HEK293 (cell line): ENCODE measurements at regions not wholly inside any gene's neighbourhood (a gene's known extent, or its start where the extent isn't known, plus 50 kb on each side); places are given as distances from the start of the nearest gene placed in this dataset.

Experiments used
- CTCF ChIA-PET: fragments of 350-600 bp; formaldehyde crosslinking; extraction: SDS; loops from one replicate; lab custom pipeline; 2021; ENCODE audit warnings: antibody characterized with exemption; lab: Yijun Ruan, JAX
- POLR2A ChIA-PET: fragments of 300-600 bp; formaldehyde crosslinking; extraction: SDS; loops from one replicate; lab custom pipeline; 2020; ENCODE audit warnings: antibody characterized with exemption, inconsistent platforms; lab: Yijun Ruan, JAX
- H3K27ac ChIP-seq: fragments of 200-500 bp; sonication (Bioruptor generic); 2 replicates; pipeline ENCODE4 v1.5.1; 2014; ENCODE audit warnings: low read depth, low read length, control low read depth, inconsistent platforms; ENCODE audit errors: extremely low read depth
- H3K36me3 ChIP-seq, 2 experiments: fragments of 200-500 bp in 1 of 2; sonication (Bioruptor generic) in 1 of 2; 1 replicate in 1 of 2; 2 replicates in 1 of 2; pipeline ENCODE4 v1.5.1; 2014 to 2017; ENCODE audit warnings: inconsistent platforms in 2 of 2, low read length in 2 of 2; ENCODE audit not compliant: control insufficient read depth in 2 of 2, insufficient read depth in 1 of 2
- H3K4me1 ChIP-seq: fragments of 200-500 bp; sonication (Bioruptor generic); 2 replicates; pipeline ENCODE4 v1.5.1; 2014; ENCODE audit warnings: mild to moderate bottlenecking, low read length, inconsistent platforms; ENCODE audit not compliant: control insufficient read depth, insufficient read depth
- H3K4me3 ChIP-seq: 2 replicates; pipeline ENCODE4 v1.5.1; 2011; ENCODE audit warnings: low read depth, mild to moderate bottlenecking, control low read depth, low read length, moderate library complexity
- H3K9me3 ChIP-seq: fragments of 200-500 bp; sonication (Bioruptor generic); 2 replicates; pipeline ENCODE4 v1.5.1; 2014; ENCODE audit warnings: low read depth, low read length, inconsistent platforms; ENCODE audit not compliant: control insufficient read depth, insufficient read depth
- BCL11A ChIP-seq: fragments of 450-650 bp; formaldehyde crosslinking; IDR thresholded peaks from 2 replicates; pipeline ENCODE4 v1.5.1; 2016; ENCODE audit warnings: low read depth, missing biosample characterization, missing genetic modification characterization
- EGR2 ChIP-seq: fragments of 450-650 bp; formaldehyde crosslinking; IDR thresholded peaks from 2 replicates; pipeline ENCODE4 v1.5.1; 2016; ENCODE audit warnings: low read depth, missing biosample characterization, missing genetic modification characterization
- ELK4 ChIP-seq: IDR thresholded peaks from 2 replicates; pipeline ENCODE4 v1.6.1; 2011; ENCODE audit warnings: mild to moderate bottlenecking, low read depth, low read length, borderline replicate concordance
- HIC1 ChIP-seq: fragments of 450-650 bp; formaldehyde crosslinking; IDR thresholded peaks from 2 replicates; pipeline ENCODE4 v1.5.1; 2016; ENCODE audit warnings: missing biosample characterization, missing genetic modification characterization
- SETDB1 ChIP-seq: IDR thresholded peaks from one replicate; pipeline ENCODE4 v1.6.1; 2017; ENCODE audit warnings: mild to moderate bottlenecking, low read length, moderate library complexity, mixed read lengths; ENCODE audit not compliant: insufficient read length
- ZBTB11 ChIP-seq: fragments of 450-650 bp; formaldehyde crosslinking; conservative IDR thresholded peaks from 2 replicates; pipeline ENCODE4 v1.5.1; 2016; ENCODE audit warnings: low read depth, missing biosample characterization, missing genetic modification characterization
- ZBTB7A ChIP-seq: fragments of 450-650 bp; formaldehyde crosslinking; IDR thresholded peaks from 2 replicates; pipeline ENCODE4 v1.5.1; 2016; ENCODE audit warnings: low read depth, missing biosample characterization, missing genetic modification characterization
- ZFHX2 ChIP-seq: fragments of 450-650 bp; formaldehyde crosslinking; conservative IDR thresholded peaks from 2 replicates; pipeline ENCODE4 v1.5.1; 2016; ENCODE audit warnings: missing biosample characterization, missing genetic modification characterization
- ZFP69B ChIP-seq: fragments of 450-650 bp; formaldehyde crosslinking; IDR thresholded peaks from 2 replicates; pipeline ENCODE4 v1.5.1; 2016; ENCODE audit warnings: missing biosample characterization, missing genetic modification characterization
- ZIC2 ChIP-seq: fragments of 450-650 bp; formaldehyde crosslinking; IDR thresholded peaks from 2 replicates; pipeline ENCODE4 v1.5.1; 2016; ENCODE audit warnings: missing biosample characterization, missing genetic modification characterization
- ZNF121 ChIP-seq: fragments of 450-650 bp; formaldehyde crosslinking; IDR thresholded peaks from 2 replicates; pipeline ENCODE4 v1.5.1; 2016; ENCODE audit warnings: missing biosample characterization, missing genetic modification characterization
- ZNF174 ChIP-seq: fragments of 450-650 bp; formaldehyde crosslinking; IDR thresholded peaks from 2 replicates; pipeline ENCODE4 v1.5.0; 2017; ENCODE audit warnings: missing biosample characterization, mild to moderate bottlenecking, missing genetic modification characterization
- ZNF239 ChIP-seq: fragments of 450-650 bp; formaldehyde crosslinking; IDR thresholded peaks from 2 replicates; pipeline ENCODE4 v1.5.1; 2016; ENCODE audit warnings: missing biosample characterization, missing genetic modification characterization
- ZNF391 ChIP-seq: fragments of 450-650 bp; formaldehyde crosslinking; IDR thresholded peaks from 2 replicates; pipeline ENCODE4 v1.5.1; 2016; ENCODE audit warnings: low read depth, missing biosample characterization, missing genetic modification characterization, borderline replicate concordance
- ZNF423 ChIP-seq: fragments of 450-650 bp; formaldehyde crosslinking; IDR thresholded peaks from 2 replicates; pipeline ENCODE4 v1.5.1; 2016; ENCODE audit warnings: missing biosample characterization, missing genetic modification characterization
- ZNF426 ChIP-seq: fragments of 450-650 bp; formaldehyde crosslinking; IDR thresholded peaks from 2 replicates; pipeline ENCODE4 v1.5.1; 2017; ENCODE audit warnings: missing biosample characterization, missing genetic modification characterization, mild to moderate bottlenecking, inconsistent platforms, moderate library complexity
- ZNF433 ChIP-seq: fragments of 450-650 bp; formaldehyde crosslinking; IDR thresholded peaks from 2 replicates; pipeline ENCODE4 v1.5.1; 2016; ENCODE audit warnings: missing biosample characterization, missing genetic modification characterization, low read depth
- ZNF530 ChIP-seq: fragments of 450-650 bp; formaldehyde crosslinking; IDR thresholded peaks from 2 replicates; pipeline ENCODE4 v1.5.1; 2016; ENCODE audit warnings: low read depth, missing biosample characterization, missing genetic modification characterization
- ZNF555 ChIP-seq: fragments of 450-650 bp; formaldehyde crosslinking; conservative IDR thresholded peaks from 2 replicates; pipeline ENCODE4 v1.5.1; 2017; ENCODE audit warnings: missing biosample characterization, mild to moderate bottlenecking, missing genetic modification characterization, inconsistent platforms
- ZNF561 ChIP-seq: fragments of 450-650 bp; IDR thresholded peaks from 2 replicates; pipeline ENCODE4 v1.5.1; 2018; ENCODE audit warnings: missing biosample characterization, missing genetic modification characterization, borderline replicate concordance
- ZNF623 ChIP-seq: fragments of 450-650 bp; formaldehyde crosslinking; IDR thresholded peaks from 2 replicates; pipeline ENCODE4 v1.5.1; 2016; ENCODE audit warnings: missing biosample characterization, missing genetic modification characterization
- ZNF624 ChIP-seq: fragments of 450-650 bp; formaldehyde crosslinking; IDR thresholded peaks from 2 replicates; pipeline ENCODE4 v1.5.1; 2017; ENCODE audit warnings: missing biosample characterization, missing genetic modification characterization
- ZNF701 ChIP-seq: fragments of 450-650 bp; formaldehyde crosslinking; IDR thresholded peaks from 2 replicates; pipeline ENCODE4 v1.5.1; 2016; ENCODE audit warnings: missing biosample characterization, missing genetic modification characterization
- ZNF76 ChIP-seq: fragments of 450-650 bp; formaldehyde crosslinking; IDR thresholded peaks from 2 replicates; pipeline ENCODE4; 2016; ENCODE audit warnings: low read depth, missing biosample characterization, missing genetic modification characterization, borderline replicate concordance
- ZSCAN5A ChIP-seq: fragments of 450-650 bp; formaldehyde crosslinking; IDR thresholded peaks from 2 replicates; pipeline ENCODE4 v1.5.1; 2016; ENCODE audit warnings: missing biosample characterization, missing genetic modification characterization

- Histone ChIP-seq H3K9me3 (no peaks in the 10 kb centered on the region), H3K4me3 (no peak overlapping the region), H3K27ac (no peak overlapping the region), H3K36me3 (no peaks in the 10 kb centered on the region), H3K4me1 (no peaks in the 10 kb centered on the region)
- ChIA-PET CTCF (interaction anchor here (0.6 to 2.0 kb wide), 4 partner anchors 15 to 284 kb away, joined by 3 to 12 read pairs (median 4); no protein-coding TSS in a partner anchor), POLR2A (no interaction called here)
- TF ChIP-seq ZNF624 (tag by site-specific recombination) (no peak), ZNF423 (no peak), ZBTB7A (tag by site-specific recombination) (no peak), ZNF426 (tag by site-specific recombination) (peak; percentile 8; the same call in 1 of the 2 replicates), ZNF555 (0 out of 2 replicates have a peak, but pooled peaks have one; percentile 3)
Measured at GRCh38 chr11:116513894-116514293, 258.9 kb downstream of the BUD13 start.

- Histone ChIP-seq H3K9me3 (no peaks in the 10 kb centered on the region), H3K4me1 (no peaks in the 10 kb centered on the region), H3K36me3 (no peaks in the 10 kb centered on the region), H3K27ac (no peak overlapping the region), H3K4me3 (no peak overlapping the region)
- TF ChIP-seq ZFP69B (no peak), ZNF174 (tag by site-specific recombination) (no peak), BCL11A (tag by site-specific recombination) (no peak), ZNF701 (tag by site-specific recombination) (no peak), ZNF561 (tag by site-specific recombination) (no peak), ZNF530 (tag by site-specific recombination) (no peak), ZNF76 (tag by site-specific recombination) (no peak), ZNF239 (tag by site-specific recombination) (no peak), ELK4 (no peak), ZIC2 (no peak), ZNF433 (tag by site-specific recombination) (no peak), ZFHX2 (tag by site-specific recombination) (peak; percentile 30; the same call in 1 of the 2 replicates), ZNF391 (tag by site-specific recombination) (no peak), SETDB1 (no peak), ZNF121 (no peak), EGR2 (tag by site-specific recombination) (peak; percentile 43; the same call in 1 of the 2 replicates), ZNF623 (tag by site-specific recombination) (no peak)
- ChIA-PET CTCF (interaction anchor here (0.6 to 2.0 kb wide), 3 partner anchors 14 to 172 kb away, joined by 3 to 12 read pairs (median 3); no protein-coding TSS in a partner anchor), POLR2A (no interaction called here)
Measured at GRCh38 chr11:116513278-116513823, 259.4 kb downstream of the BUD13 start.

- no peak overlapping the region for H3K27ac ChIP-seq
- ChIA-PET CTCF (interaction anchor here (3.9 kb wide), 1 partner anchor 13 kb away, joined by 23 read pairs; no protein-coding TSS in a partner anchor), POLR2A (no interaction called here)
- H3K9me3 ChIP-seq, result no peaks in the 10 kb centered on the region
- no peaks in the 10 kb centered on the region for H3K36me3 ChIP-seq
- H3K4me3 ChIP-seq, result no peak overlapping the region
- H3K4me1 ChIP-seq, result no peaks in the 10 kb centered on the region
- no peak for TF ChIP-seq ZBTB11 (tag by site-specific recombination)
- TF ChIP-seq ZSCAN5A (tag by site-specific recombination), result no peak
- TF ChIP-seq HIC1 (tag by site-specific recombination), result no peak
Measured at GRCh38 chr11:116512841-116513240, 259.9 kb downstream of the BUD13 start.
